Stimulated activated memory B cell treated with anti-CD40 and anti-IgM and Interleukin-4, amounts not matched to agents 10 μg/mL and 1 μg/mL and 100 μg/mL, for 72 hours (primary cell): ENCODE measurements at regions not wholly inside any gene's neighbourhood (a gene's known extent, or its start where the extent isn't known, plus 50 kb on each side); places are given as distances from the start of the nearest gene placed in this dataset.
"Not testable (repeated sequence)": the region's sequence is repeated elsewhere in the genome, so short reads cannot be mapped to it uniquely, and the experiment has no call there.

Experiments used
- ATAC-seq: fragments of 150-1000 bp; cut with Tn5 transposase; 2 replicates; pipeline ENCODE4 v1.10.0; 2021
- H3K27ac Mint-ChIP-seq: one replicate; pipeline ENCODE4 v1.8.0; 2022; ENCODE audit warnings: mild to moderate bottlenecking, mixed read lengths
- H3K27me3 Mint-ChIP-seq: one replicate; pipeline ENCODE4 v1.8.0; 2022; ENCODE audit warnings: mixed read lengths
- H3K36me3 Mint-ChIP-seq: one replicate; pipeline ENCODE4 v1.8.0; 2022; ENCODE audit warnings: mixed read lengths
- H3K4me1 Mint-ChIP-seq: one replicate; pipeline ENCODE4 v1.8.0; 2022; ENCODE audit warnings: mixed read lengths
- H3K4me3 Mint-ChIP-seq: one replicate; pipeline ENCODE4 v1.8.0; 2022; ENCODE audit warnings: mild to moderate bottlenecking, moderate library complexity, mixed read lengths
- H3K9me3 Mint-ChIP-seq: one replicate; pipeline ENCODE4 v1.8.0; 2022; ENCODE audit warnings: mixed read lengths

DNA sequence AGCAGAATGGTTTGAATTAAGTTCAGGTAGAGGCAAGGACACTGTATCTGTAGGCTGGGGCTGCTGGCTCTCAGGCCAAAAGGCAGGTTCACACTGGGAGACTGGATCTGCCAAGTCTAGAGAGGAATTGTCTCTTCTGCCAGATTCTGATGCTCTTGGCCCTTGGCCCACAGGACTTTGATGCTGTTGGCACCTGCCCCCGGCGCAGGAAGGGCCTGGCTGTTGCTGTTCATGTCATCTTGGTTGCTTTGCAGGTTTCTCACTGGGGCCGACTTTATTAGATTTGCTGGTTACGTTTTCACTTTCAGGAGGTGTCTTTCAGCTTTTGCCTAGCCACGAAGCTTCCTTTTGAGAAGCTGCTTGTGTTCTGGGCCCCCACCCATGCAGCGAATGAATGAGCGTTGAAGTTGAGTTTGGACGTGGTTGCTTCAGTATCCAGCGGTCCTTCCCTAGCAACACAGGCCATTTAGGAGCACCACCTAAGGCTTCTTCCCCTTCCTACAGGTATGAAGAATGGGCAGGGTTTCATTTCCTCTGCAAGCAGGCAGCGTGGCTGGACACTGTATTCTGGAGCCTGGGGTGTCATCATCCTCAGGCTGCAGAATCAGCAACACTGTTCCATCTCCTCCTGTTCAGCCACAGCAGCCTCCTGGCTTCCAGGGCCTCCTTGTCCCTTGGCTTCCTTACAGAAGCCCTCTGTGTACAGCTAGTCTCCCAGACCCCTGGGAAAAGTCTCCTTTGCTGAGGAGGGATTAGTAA lies 65.6 kb upstream of the PRR23C start:
- Mint-ChIP-seq H3K27me3 (peaks cover 32% of the 10 kb centered on the region), H3K9me3 (no peaks in the 10 kb centered on the region), H3K4me3 (no peak overlapping the region), H3K4me1 (peaks cover 11% of the 10 kb centered on the region), H3K27ac (no peak overlapping the region), H3K36me3 (no peaks in the 10 kb centered on the region)
- no peak for ATAC-seq

DNA sequence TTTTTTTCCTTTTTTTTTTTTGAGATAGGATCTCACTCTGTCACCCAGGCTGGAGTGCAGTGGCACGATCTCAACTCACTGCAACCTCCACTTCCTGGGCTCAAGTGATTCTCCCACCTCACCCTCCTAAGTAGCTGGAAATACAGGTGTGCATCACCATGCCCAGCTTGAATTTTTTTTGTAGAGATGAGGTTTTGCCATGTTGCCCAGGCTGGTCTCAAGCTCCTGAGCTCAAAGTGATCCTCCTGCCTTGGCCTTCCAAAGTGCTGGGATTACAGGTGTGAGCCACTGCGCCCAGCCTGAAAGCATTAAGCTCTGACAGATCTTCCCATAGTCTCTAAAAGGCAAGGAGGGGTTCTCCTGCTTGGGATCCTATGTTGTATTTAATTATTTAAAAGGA lies 66.2 kb upstream of the PRR23C start:
- H3K9me3 Mint-ChIP-seq, ATAC-seq, H3K27ac Mint-ChIP-seq, H3K36me3 Mint-ChIP-seq, H3K4me3 Mint-ChIP-seq: not testable (repeated sequence)
- Mint-ChIP-seq H3K27me3 (peaks cover 25% of the 10 kb centered on the region), H3K4me1 (peaks cover 11% of the 10 kb centered on the region)

DNA sequence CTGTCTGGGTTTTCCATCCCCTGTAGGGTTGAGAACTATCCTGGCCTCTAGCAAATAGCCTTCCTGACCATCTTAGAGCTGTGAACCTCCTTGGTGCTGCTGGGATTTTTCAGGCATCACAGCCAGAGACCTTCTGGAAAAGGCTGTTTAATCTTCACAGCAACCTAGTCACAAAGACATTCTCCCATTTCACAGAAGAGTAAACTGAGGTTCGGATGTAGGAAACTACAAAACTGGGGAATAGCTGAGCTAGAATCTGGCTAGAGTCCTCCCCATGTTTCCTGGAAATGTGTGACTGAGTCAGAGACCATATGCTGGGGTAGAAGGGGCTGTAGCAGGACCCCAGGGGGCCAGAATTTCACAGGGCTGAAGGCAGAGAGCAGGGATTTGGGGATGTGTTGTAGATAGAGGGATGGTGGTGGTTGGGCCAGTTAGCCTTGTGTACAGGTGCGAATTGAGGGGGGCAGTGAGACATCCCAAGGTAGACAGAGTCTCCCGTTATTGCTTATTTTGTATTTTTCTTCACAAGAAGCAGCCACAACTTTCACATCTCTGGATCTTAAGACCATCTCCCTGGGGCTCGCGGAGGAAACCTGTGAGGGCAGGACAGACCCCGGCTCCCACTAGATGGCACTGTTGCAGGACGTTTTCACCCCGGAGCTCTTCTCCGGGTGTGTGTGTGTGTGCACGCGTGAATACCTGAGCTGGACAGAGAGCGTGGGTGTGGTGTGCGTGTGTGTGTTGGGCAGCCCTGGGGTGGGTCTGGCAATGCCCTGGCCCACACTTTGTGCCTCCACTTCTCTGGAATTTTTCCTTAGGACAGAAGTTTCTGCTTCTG lies 66.9 kb upstream of the PRR23C start:
- H3K4me1 Mint-ChIP-seq, result peaks cover 11% of the 10 kb centered on the region
- no peaks in the 10 kb centered on the region for H3K9me3 Mint-ChIP-seq
- H3K4me3 Mint-ChIP-seq, result no peak overlapping the region
- peak; percentile 66 for ATAC-seq
- H3K27me3 Mint-ChIP-seq, result peaks cover 23% of the 10 kb centered on the region
- no peak overlapping the region for H3K27ac Mint-ChIP-seq
- no peaks in the 10 kb centered on the region for H3K36me3 Mint-ChIP-seq

DNA sequence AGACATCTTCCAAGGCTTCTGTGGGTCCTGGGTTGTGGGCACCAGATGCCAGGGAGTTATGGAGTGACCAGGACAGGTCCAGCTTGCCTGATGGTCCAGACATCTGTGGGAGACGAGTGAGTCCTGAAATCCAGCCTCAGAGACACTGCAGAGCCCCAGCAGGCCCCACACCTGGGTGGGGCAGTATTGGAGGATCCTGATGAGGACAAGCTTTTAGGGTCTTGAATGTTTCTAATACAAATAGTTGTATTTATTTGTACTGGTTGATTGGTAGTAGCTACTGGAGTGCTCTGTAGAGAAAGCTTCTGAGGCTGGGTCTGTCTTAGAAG lies 67.5 kb upstream of the PRR23C start:
- Mint-ChIP-seq H3K36me3 (no peaks in the 10 kb centered on the region), H3K27me3 (peaks cover 23% of the 10 kb centered on the region), H3K4me1 (peaks cover 11% of the 10 kb centered on the region), H3K4me3 (no peak overlapping the region), H3K27ac (no peak overlapping the region), H3K9me3 (no peaks in the 10 kb centered on the region)
- no peak for ATAC-seq

DNA sequence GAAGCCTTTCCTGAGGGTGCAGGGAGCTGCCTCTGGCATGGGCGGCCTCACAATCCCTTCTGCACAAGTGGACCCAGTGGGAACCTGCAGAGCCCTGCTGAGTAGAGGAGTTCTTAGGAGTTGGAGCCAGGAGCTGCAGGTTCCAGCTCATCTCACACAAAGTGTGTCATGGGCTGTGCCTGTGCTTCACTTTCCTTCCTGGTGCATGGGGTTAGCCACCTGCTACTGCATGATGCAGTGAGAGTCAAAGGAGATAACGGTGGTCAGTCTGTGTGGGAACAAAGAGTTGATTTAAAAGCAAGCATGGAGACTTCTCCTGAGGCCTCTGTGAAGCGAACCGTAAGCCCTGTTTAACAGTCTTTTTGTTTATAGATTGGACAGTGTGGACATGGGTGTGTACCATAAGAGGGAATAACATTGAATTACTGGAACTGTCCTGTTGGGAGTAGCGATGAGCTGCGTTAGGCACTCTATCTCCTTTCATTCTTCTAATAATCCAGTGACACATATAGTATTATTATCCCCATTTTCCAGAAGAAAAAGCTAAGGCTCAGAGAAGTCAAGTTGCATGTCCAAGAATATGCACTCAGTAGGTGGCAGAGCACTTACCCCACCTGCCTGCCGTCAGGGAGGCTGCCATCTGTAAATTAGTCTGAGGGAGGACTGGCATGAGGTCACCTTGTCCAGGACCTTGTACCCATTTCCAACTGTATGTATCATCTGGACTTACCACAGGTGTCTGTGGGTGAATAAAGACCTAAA lies 68.7 kb upstream of the PRR23C start:
- peaks cover 23% of the 10 kb centered on the region for H3K27me3 Mint-ChIP-seq
- peaks cover 11% of the 10 kb centered on the region for H3K4me1 Mint-ChIP-seq
- H3K36me3 Mint-ChIP-seq, result no peaks in the 10 kb centered on the region
- no peak overlapping the region for H3K4me3 Mint-ChIP-seq
- H3K9me3 Mint-ChIP-seq, result no peaks in the 10 kb centered on the region
- H3K27ac Mint-ChIP-seq, result no peak overlapping the region
- ATAC-seq, result no peak

DNA sequence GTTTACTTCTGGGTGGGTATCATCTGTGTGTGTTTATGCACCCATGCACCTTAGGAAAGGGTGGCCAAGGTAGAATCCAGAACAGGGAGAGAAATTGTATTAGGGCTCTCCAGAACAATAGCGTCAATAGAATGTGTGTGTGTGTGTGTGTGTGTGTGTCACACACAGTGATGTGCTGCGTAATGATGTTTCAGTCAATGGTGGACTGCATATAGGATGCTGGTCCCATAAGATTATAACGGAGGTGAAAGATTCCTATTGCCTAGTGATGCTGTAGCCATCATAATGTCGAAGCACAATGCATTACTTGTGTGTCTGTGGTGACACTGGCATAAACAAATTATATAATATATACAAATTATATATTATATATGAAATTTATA lies 69.3 kb upstream of the PRR23C start:
- H3K36me3 Mint-ChIP-seq, result no peaks in the 10 kb centered on the region
- peaks cover 11% of the 10 kb centered on the region for H3K4me1 Mint-ChIP-seq
- H3K27ac Mint-ChIP-seq, result no peak overlapping the region
- no peaks in the 10 kb centered on the region for H3K9me3 Mint-ChIP-seq
- H3K4me3 Mint-ChIP-seq, result no peak overlapping the region
- H3K27me3 Mint-ChIP-seq, result peaks cover 23% of the 10 kb centered on the region
- ATAC-seq, result no peak

DNA sequence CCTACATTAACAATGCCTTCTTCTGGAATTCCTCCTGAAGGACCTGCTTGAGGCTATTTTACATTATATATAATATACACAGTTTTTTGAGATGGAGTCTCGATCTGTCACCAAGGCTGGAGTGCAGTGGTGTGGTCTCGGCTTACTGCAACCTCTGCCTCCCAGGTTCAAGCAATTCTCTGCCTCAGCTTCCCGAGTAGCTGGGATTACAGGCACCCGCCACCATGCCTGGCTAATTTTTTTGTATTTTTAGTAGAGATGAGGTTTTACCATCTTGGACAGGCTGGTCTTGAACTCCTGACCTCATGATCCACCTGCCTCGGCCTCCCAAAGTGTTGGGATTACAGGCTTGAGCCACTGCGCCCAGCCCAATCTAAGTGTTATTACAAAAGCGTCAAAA lies 71.9 kb upstream of the PRR23C start:
- H3K4me3 Mint-ChIP-seq, ATAC-seq, H3K4me1 Mint-ChIP-seq, H3K9me3 Mint-ChIP-seq, H3K36me3 Mint-ChIP-seq, H3K27ac Mint-ChIP-seq: not testable (repeated sequence)
- H3K27me3 Mint-ChIP-seq, result peaks cover 14% of the 10 kb centered on the region

DNA sequence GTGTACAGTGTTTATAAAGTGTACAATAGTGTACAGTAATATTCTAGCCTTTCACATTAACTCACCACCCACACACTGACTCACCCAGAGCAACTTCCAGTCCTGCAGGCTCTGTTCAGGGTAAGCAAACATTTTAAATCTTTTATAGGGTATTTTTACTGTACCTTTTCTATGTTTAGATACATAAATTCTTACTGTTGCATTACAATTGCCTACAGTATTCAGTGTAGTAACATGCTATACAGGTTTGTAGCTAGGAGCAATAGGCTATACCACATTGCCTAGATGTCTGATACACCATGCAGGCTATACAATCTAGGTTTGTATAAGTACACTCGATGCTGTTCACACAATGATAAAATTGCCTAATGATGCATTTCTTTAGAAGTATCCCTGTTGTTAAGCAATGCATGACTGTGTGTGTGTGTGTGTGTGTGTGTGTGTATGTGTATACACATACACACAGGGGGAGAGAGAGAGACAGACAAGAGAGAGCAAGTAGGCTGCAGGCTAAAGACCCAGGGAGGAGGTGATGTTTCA lies 72.5 kb upstream of the PRR23C start:
- H3K36me3 Mint-ChIP-seq, result no peaks in the 10 kb centered on the region
- H3K9me3 Mint-ChIP-seq, result no peaks in the 10 kb centered on the region
- no peak overlapping the region for H3K4me3 Mint-ChIP-seq
- no peak for ATAC-seq
- H3K27ac Mint-ChIP-seq, result no peak overlapping the region
- H3K27me3 Mint-ChIP-seq, result peaks cover 8% of the 10 kb centered on the region
- peaks cover under 1% of the 10 kb centered on the region for H3K4me1 Mint-ChIP-seq

DNA sequence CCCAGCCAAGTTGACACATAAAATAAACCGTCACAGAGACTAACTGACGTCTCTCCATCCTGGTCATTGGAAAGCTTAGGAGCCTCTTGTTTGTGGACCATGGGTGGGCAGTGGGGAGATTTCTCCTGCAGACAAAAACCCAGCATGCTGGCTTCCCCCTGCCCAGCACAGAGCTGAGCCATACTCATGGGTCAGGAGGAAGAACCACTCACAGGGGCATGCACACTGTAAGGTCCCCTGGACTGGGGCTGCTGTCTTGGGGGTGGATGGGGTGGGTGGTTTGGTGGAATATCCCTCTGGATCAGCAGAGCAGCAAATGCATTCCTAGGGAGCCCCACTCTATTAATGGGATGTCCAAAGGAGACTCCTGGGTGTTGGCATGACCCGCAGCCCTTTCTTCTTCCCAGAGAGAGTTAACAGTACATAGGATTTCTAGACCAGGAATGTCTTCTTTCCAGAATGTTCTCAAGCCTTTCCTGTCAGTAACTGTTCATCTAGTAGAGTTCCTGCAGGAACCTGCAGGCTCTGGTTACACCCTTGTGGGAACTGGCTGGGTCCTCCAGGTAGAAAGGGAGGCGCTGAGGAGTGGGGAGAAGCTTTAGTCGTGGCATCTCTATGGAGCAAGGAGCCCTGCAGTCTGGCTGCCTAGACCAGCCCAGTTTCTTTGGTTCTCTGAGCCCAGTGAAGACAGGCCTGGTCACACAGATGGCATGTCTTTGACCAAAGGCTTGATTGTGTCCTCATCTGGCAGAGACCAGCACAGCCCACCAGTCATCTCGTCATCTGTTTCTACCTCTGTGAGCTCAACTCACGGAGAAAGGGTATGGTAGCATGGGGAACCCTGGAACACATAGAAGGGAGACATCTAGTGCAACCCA lies 73.4 kb upstream of the PRR23C start:
- ATAC-seq, result no peak
- Mint-ChIP-seq H3K36me3 (no peaks in the 10 kb centered on the region), H3K9me3 (no peaks in the 10 kb centered on the region), H3K4me1 (no peaks in the 10 kb centered on the region), H3K27me3 (peaks cover 2% of the 10 kb centered on the region), H3K4me3 (no peak overlapping the region), H3K27ac (no peak overlapping the region)

DNA sequence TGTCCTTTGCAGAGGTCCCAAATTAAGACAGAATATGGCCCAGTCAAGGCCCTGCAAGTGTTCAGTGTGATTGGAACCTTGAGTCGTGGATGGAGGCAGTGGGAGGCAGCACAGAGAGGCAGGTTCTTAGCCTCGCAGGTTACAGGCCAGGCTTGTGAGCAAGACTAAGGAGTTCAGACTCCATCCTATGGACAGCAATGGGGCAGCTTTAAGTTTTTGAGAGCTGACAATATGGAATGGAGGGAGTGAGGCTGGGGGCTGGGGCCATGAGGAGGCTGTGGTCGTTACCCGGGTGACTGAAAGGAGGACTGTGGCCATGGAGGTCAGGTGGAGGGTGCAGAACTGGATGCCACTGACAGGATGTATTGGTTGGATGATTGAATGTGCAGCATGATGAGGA lies 74.1 kb upstream of the PRR23C start:
- H3K27ac Mint-ChIP-seq, result no peak overlapping the region
- H3K36me3 Mint-ChIP-seq, result no peaks in the 10 kb centered on the region
- no peak overlapping the region for H3K4me3 Mint-ChIP-seq
- H3K4me1 Mint-ChIP-seq, result no peaks in the 10 kb centered on the region
- no peaks in the 10 kb centered on the region for H3K27me3 Mint-ChIP-seq
- H3K9me3 Mint-ChIP-seq, result no peaks in the 10 kb centered on the region
- no peak for ATAC-seq

DNA sequence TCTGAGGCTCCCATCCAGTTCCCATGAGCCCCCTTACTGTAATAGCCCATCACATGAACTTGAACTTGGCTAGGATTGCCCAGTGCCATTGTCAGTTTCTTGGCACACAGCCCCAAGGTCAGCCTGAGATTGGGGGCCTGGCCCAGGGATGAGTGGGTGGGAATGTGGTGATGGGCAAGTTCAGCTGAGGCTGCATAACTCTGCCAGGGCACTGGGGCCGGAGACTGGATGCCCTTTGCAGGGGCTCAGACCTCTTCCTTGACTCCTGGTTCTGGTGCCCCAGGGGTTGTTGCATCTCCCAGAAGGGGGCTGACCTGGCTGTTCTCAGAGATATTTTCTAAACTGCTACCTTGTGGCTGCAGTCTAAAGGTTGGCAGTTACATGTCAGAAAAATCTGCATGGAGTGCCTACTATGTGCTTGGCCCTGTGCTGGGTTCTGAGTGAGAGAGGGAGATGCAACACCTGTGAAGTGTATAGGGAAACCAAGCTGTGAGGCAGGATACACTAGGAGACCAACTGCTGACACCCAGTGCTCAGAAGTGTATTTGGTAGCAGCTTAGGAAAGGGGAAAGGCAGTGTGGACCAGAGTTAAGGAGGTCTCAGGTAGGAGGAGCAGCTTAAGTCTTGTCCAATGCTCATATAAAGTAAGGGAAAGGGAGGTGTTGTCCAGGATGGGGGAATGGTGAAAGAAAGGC lies 74.8 kb upstream of the PRR23C start:
- H3K27ac Mint-ChIP-seq, result no peak overlapping the region
- H3K4me1 Mint-ChIP-seq, result no peaks in the 10 kb centered on the region
- H3K36me3 Mint-ChIP-seq, result no peaks in the 10 kb centered on the region
- H3K9me3 Mint-ChIP-seq, result no peaks in the 10 kb centered on the region
- no peaks in the 10 kb centered on the region for H3K27me3 Mint-ChIP-seq
- no peak overlapping the region for H3K4me3 Mint-ChIP-seq
- peak; percentile 29 for ATAC-seq

DNA sequence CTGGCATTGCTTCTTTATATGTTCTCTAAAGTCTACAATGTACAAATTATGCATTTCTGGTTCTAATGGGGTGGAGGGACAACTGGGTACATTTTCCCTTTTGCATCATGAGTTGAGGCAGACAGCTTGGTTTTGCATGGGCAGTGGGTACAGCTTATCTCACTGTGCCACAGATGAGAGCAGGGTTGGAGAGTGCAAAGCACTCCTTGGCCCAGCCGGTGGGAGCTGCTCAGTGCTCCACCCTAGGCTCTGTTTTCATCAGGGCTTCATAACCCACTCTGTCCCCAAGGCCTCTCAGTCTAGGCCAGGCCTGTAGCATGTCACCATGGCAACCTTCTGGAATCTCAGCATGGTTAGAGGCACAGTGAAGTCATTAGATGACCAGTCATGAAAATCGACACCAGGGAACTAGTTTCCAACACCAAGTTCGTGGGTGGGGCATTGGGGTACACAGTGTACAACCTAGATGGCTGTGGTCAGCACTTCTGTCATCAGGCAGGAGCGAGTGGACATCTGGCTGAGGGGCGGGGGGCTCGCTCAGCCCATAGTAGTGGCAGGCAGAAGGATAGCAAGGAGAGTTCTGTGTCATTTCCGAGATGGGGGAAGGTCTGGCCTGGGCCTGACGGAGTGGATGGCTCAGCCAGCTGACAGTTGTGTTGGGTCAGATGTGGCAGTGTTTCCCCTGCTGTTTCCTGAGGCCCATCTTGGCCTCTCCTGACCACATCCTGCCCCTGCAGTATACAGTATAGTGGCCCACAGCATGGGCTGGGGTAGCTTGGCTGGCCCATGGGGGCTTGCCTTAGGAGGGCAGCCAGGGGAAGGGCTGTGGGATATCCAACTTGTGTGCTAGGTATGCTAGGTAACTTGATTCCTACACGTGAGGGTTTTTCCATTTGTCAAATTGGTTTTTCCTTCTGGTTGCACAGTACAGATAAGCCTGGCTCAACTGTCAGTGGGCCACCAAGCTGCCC lies 75.7 kb upstream of the PRR23C start:
- Mint-ChIP-seq H3K27me3 (no peaks in the 10 kb centered on the region), H3K9me3 (no peaks in the 10 kb centered on the region), H3K27ac (no peak overlapping the region), H3K36me3 (no peaks in the 10 kb centered on the region), H3K4me3 (no peak overlapping the region), H3K4me1 (no peaks in the 10 kb centered on the region)
- no peak for ATAC-seq

DNA sequence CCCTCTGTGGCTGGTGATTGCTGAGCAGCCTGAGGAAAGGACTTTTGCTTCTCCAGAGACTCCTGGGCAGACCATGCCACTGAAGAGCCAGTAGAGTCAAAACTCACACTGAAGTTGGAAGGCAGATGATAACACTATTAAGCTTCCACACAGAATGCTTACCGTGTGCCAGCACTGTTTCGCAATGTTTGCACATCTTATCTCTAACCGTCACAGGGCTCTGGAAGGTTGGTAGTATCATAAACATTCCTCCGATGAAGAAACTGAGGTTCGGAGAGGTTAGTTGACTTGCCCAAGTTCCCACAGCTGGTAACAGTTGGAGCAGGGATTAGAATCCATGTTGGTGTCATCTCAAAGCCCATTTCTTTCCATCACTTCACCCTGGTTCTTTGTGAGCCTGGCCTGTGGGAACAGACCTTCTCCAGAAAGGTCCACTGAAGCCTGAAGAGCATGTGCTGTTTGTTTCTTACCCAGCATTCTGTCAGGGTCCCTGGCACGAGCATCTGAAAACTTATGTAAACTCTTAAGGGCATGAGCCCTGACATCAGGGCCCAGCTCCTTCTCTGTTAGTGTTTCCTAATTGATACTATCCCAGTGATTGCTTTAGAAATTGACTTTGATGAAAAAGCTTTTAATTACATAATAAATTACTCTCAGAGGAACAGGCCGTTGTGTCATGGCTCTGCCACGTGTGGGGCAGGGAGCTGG lies 77.0 kb upstream of the PRR23C start:
- Mint-ChIP-seq H3K36me3 (no peaks in the 10 kb centered on the region), H3K4me1 (no peaks in the 10 kb centered on the region), H3K9me3 (no peaks in the 10 kb centered on the region), H3K27ac (no peak overlapping the region), H3K4me3 (no peak overlapping the region), H3K27me3 (no peaks in the 10 kb centered on the region)
- ATAC-seq, result no peak
